Left renal cortex interstitium (tissue), 4 donors: ENCODE measurements at regions not wholly inside any gene's neighbourhood (a gene's known extent, or its start where the extent isn't known, plus 50 kb on each side); places are given as distances from the start of the nearest gene placed in this dataset.

ENCODE experiments used
- DNase-seq, 4 donors: peaks; one replicate each; pipeline ENCODE4 v3.0.0-alpha.2; 2013; ENCODE audit warnings: low read depth in 4 of 4, low spot score in 2 of 4, missing footprints in 1 of 4

GRCh38 chr3:186413615-186414415, 51.8 kb upstream of the DGKG start:
- DNase-seq = peak in 1 of 4 donors; percentile 15

- DNase-seq = no peak
Observed at GRCh38 chr3:186411994-186412393, 50.0 kb upstream of the DGKG start.
